Spleen (tissue), 11 donors: ENCODE measurements at regions not wholly inside any gene's neighbourhood (a gene's known extent, or its start where the extent isn't known, plus 50 kb on each side); places are given as distances from the start of the nearest gene placed in this dataset.

ENCODE experiments used
- DNase-seq: peaks from one replicate; pipeline ENCODE4 v3.0.0-alpha.2; 2020
- H3K27ac ChIP-seq, 8 donors: fragments of 200-600 bp; sonication (generic) in 7 of 8; 1 replicate in 4 of 8; 2 replicates in 4 of 8; pipeline versions ENCODE4 v1.5.0 to v1.8.0; 2016 to 2021; ENCODE audit warnings: inconsistent platforms in 4 of 8, mild to moderate bottlenecking in 4 of 8, moderate library complexity in 1 of 8
- H3K27me3 ChIP-seq, 7 donors: fragments of 200-600 bp; sonication (generic) in 6 of 7; replicated peaks in 1 of 7; 1 replicate in 4 of 7; 2 replicates in 3 of 7; pipeline versions ENCODE4 v1.5.0 to v1.8.0; 2016 to 2021; ENCODE audit warnings: inconsistent platforms in 3 of 7, mild to moderate bottlenecking in 1 of 7
- H3K36me3 ChIP-seq, 6 donors: fragments of 200-600 bp; sonication (generic) in 5 of 6; 1 replicate in 4 of 6; 2 replicates in 2 of 6; pipeline versions ENCODE4 v1.5.0 to v1.8.0; 2016 to 2021; ENCODE audit warnings: inconsistent platforms in 2 of 6
- H3K4me1 ChIP-seq, 6 donors: fragments of 200-600 bp; sonication (generic) in 5 of 6; 1 replicate in 3 of 6; 2 replicates in 3 of 6; pipeline versions ENCODE4 v1.5.0 to v1.8.0; 2016 to 2021; ENCODE audit warnings: inconsistent platforms in 3 of 6
- H3K4me3 ChIP-seq, 8 donors: fragments of 200-600 bp; sonication (generic) in 7 of 8; 1 replicate in 4 of 8; 2 replicates in 4 of 8; pipeline versions ENCODE4 v1.5.0 to v1.8.0; 2016 to 2021; ENCODE audit warnings: inconsistent platforms in 4 of 8, mild to moderate bottlenecking in 4 of 8, moderate library complexity in 2 of 8
- H3K9me3 ChIP-seq, 8 donors: fragments of 200-600 bp; sonication (generic) in 7 of 8; 1 replicate in 4 of 8; 2 replicates in 4 of 8; pipeline versions ENCODE4 v1.5.0 to v1.8.0; 2016 to 2021; ENCODE audit warnings: inconsistent platforms in 4 of 8
- CTCF ChIP-seq, 11 experiments: fragments of 200-600 bp in 7 of 11; fragments of 450-650 bp in 4 of 11; sonication (generic) in 4 of 11; IDR thresholded peaks in 8 of 11; conservative IDR thresholded peaks in 3 of 11; 1 replicate in 7 of 11; 2 replicates in 4 of 11; pipeline versions ENCODE4 v1.4.0 to v1.8.0; 2016 to 2021; ENCODE audit warnings: antibody characterized with exemption in 11 of 11, inconsistent platforms in 4 of 11, mild to moderate bottlenecking in 1 of 11
- POLR2A ChIP-seq, 3 donors: fragments of 450-650 bp; IDR thresholded peaks; one replicate each; pipeline ENCODE4 v1.5.1; 2017; ENCODE audit warnings: antibody characterized with exemption in 3 of 3, mild to moderate bottlenecking in 1 of 3
- POLR2AphosphoS5 ChIP-seq, 3 donors: sonication (generic); formaldehyde crosslinking; IDR thresholded peaks; one replicate each; pipeline ENCODE4 v1.5.1; 2017; ENCODE audit warnings: antibody characterized with exemption in 3 of 3
- WGBS, 5 donors: extraction: QIAGEN DNeasy Blood & Tissue Kit in 3 of 5; methylation state at CpG; one replicate each; pipeline versions ENCODE4 v1.1.5 to v1.1.7; 2013 to 2018; 5-methylcytosine and 5-hydroxymethylcytosine counted together
- intact Hi-C: fragments of 100-400 bp; cut with DNase I; formaldehyde crosslinking; loops from one replicate; pipeline ENCODE4 v1.15.0; 2023; ENCODE audit warnings: low total_unique reads
- donor health status: healthy with polysubstance abuse.
- donor health status: DM: no; HTN: no; CAD: no; lungs with moderate emphysema.
- donor health status: DM: no; HTN: no; CAD: no.
- donor health status: Bipolar disorder and iron deficiency.
- donor health status: healthy.
- donor health status: DM: no; HTN: no; CAD: no.
- donor health status: DM: yes; HTN: yes; CAD: no.

DNA sequence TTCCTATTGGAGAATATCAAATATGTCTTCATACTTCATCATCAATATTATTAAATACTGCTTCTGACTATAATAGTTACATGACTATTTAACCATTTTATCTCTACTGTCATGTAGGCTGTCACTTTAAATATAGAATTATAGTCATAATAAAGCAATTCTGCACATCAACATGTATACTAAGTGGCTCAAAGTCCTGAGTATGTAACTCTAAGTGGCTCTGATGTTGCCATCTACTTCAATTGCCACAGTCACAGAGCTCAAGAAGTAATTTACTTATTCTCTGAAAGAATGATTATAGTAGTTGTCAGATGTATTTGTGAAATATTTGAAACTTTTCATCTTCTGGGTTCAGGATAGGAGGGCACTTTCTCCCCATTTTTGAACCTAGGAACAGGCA is 202.3 kb downstream of the KITLG start:
- H3K4me3 ChIP-seq, result no peak overlapping the region
- intact Hi-C loops, result no loop called here
- DNase-seq, result no peak
- H3K4me1 ChIP-seq, result no peaks in the 10 kb centered on the region
- no peaks in the 10 kb centered on the region for H3K27me3 ChIP-seq
- H3K36me3 ChIP-seq, result no peaks in the 10 kb centered on the region
- no peak overlapping the region for H3K27ac ChIP-seq
- H3K9me3 ChIP-seq, result no peaks in the 10 kb centered on the region
- TF ChIP-seq POLR2AphosphoS5 (IDR thresholded peaks at IDR 0.05) (no peak), CTCF (IDR thresholded peaks at IDR 0.05 in 8 of 11, conservative IDR thresholded peaks at IDR 0.05 in 3 of 11) (no peak), POLR2A (IDR thresholded peaks at IDR 0.05) (no peak)

DNA sequence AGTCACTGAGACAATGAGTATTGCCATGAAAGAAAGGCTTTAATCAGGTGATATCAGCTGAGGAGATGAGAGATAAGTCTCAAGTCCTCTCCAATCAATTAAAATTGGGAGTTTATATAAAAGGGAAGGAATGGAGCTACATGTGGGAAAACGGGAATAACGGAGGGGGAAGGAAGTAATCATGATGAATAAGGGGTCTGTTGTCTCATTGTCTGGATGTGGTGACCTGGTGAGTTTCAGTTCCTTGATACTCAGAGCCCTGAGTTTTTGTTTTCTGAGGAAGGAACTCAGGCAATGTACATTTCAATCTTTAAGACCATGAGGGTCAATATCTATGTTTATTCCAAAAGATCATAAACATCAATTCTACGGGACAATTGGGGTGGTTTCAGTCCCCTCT is 198.8 kb downstream of the KITLG start:
- Histone ChIP-seq H3K4me3 (no peak overlapping the region), H3K36me3 (no peaks in the 10 kb centered on the region), H3K9me3 (peaks cover 0 to 14% (median 2%) of the 10 kb centered on the region in 8 donors), H3K4me1 (peaks cover 0 to 2% (median 0%) of the 10 kb centered on the region in 6 donors), H3K27me3 (no peaks in the 10 kb centered on the region), H3K27ac (no peak overlapping the region)
- no peak for DNase-seq
- intact Hi-C loops, result no loop called here
- 45 to 72% (median 54%) methylated on average over 3 of the region's 3 CpGs for WGBS, 5 donors
- TF ChIP-seq POLR2A (IDR thresholded peaks at IDR 0.05), result no peak
- TF ChIP-seq POLR2AphosphoS5 (IDR thresholded peaks at IDR 0.05), result no peak
- TF ChIP-seq CTCF (IDR thresholded peaks at IDR 0.05 in 8 of 11, conservative IDR thresholded peaks at IDR 0.05 in 3 of 11), result no peak

- Histone ChIP-seq H3K27me3 (no peaks in the 10 kb centered on the region), H3K9me3 (peaks cover 0 to 14% (median 2%) of the 10 kb centered on the region in 8 donors), H3K4me1 (peaks cover 0 to 3% (median 0%) of the 10 kb centered on the region in 6 donors), H3K27ac (no peak overlapping the region), H3K36me3 (no peaks in the 10 kb centered on the region), H3K4me3 (no peak overlapping the region)
- intact Hi-C loops, result no loop called here
- WGBS, 5 donors, result 48 to 79% (median 58%) methylated on average over 1 of the region's 1 CpG
- no peak for TF ChIP-seq POLR2AphosphoS5 (IDR thresholded peaks at IDR 0.05)
- no peak for DNase-seq
Measured at GRCh38 chr12:88383405-88383804, 196.9 kb downstream of the KITLG start.

DNA sequence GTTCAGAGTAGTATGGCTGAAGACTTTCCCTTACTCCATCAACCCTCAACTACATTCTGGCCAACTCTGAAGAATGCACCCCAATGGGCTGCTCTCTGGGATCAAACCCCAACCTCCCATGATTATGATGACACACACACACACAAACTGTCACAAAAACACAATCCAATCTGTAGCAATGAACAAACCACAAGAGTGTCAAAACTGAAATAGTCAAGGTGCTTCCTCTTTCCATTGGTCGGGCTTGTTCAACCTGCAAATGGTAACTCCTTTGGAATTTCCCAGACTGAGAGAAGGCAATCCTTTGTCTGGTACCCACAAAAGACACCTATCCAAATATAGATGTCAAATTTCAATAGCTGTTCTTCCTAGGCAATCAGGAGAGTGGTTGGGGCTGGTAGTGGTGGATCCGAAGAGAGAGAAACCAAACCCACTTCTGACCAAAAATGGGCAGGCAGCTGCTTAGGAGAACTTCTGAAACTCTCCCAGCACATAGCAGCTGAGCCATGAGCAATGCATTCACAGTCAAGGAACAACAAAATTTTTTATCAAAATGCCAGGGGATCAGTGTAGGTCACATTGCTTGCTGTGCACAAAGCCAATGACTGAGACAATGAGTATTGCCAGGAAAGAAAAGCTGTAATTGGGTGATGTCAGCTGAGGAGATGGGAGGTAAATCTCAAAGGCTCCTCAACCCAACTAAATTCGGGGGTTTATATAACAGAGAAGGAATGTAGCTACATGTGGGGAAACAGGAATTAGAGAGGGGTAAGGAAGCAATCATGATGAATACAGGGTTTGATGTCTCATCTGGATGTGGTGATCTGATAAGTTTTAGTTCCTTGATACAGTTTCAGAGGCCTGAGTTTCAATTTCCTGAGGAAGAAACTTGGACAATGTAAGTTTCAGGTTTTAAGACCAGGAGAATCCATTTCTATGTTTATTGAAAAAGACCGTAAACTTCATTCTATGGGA is 191.4 kb downstream of the KITLG start:
- no peak for TF ChIP-seq POLR2A (IDR thresholded peaks at IDR 0.05)
- Histone ChIP-seq H3K9me3 (peaks cover 0 to 14% (median 2%) of the 10 kb centered on the region in 8 donors), H3K36me3 (no peaks in the 10 kb centered on the region), H3K27me3 (no peaks in the 10 kb centered on the region), H3K4me1 (peaks cover 0 to 3% (median 0%) of the 10 kb centered on the region in 6 donors), H3K27ac (no peak overlapping the region), H3K4me3 (no peak overlapping the region)
- DNase-seq, result no peak
- 69 to 86% (median 71%) methylated on average over 4 of the region's 4 CpGs for WGBS, 5 donors
- intact Hi-C loops, result no loop called here

GRCh38 chr12:88390811-88391210 is 189.5 kb downstream of the KITLG start:
- H3K4me3 ChIP-seq, result no peak overlapping the region
- intact Hi-C loops, result no loop called here
- H3K27me3 ChIP-seq, result no peaks in the 10 kb centered on the region
- H3K9me3 ChIP-seq, result peaks cover 0 to 5% (median 0%) of the 10 kb centered on the region in 8 donors
- no peaks in the 10 kb centered on the region for H3K36me3 ChIP-seq
- H3K4me1 ChIP-seq, result peaks cover 0 to 3% (median 0%) of the 10 kb centered on the region in 6 donors
- no peak for DNase-seq
- no peak overlapping the region for H3K27ac ChIP-seq
- no peak for TF ChIP-seq CTCF (IDR thresholded peaks at IDR 0.05 in 8 of 11, conservative IDR thresholded peaks at IDR 0.05 in 3 of 11)
- no peak for TF ChIP-seq POLR2AphosphoS5 (IDR thresholded peaks at IDR 0.05)
- TF ChIP-seq POLR2A (IDR thresholded peaks at IDR 0.05), result no peak
- 77 to 82% (median 80%) methylated on average over 3 of the region's 3 CpGs for WGBS, 5 donors
